ENCODE measurements at regions not wholly inside any gene's neighbourhood (a gene's known extent, or its start where the extent isn't known, plus 50 kb on each side); places are given as distances from the start of the nearest gene placed in this dataset.

GRCh38 chr5:73395256-73395655 lies 53.3 kb downstream of the FOXD1 start:
- DNase-seq = no peak

GRCh38 chr5:73394610-73395009 lies 54.0 kb downstream of the FOXD1 start:
- no peak for DNase-seq

- no peak for DNase-seq
These were observed 54.7 kb downstream of the FOXD1 start for GRCh38 chr5:73393611-73394489.

GRCh38 chr5:73392775-73393174 lies 55.8 kb downstream of the FOXD1 start:
- no peak for DNase-seq

- DNase-seq = no peak
These were observed 57.1 kb downstream of the FOXD1 start for GRCh38 chr5:73391441-73391881.

- no peak for DNase-seq
These were observed 57.6 kb downstream of the FOXD1 start for GRCh38 chr5:73390972-73391371.

- no peak for DNase-seq
These were observed 59.8 kb downstream of the FOXD1 start for GRCh38 chr5:73388740-73389139.

GRCh38 chr5:73388306-73388684 lies 60.3 kb downstream of the FOXD1 start:
- no peak for DNase-seq

- DNase-seq = peak; percentile 10
These were observed 60.8 kb downstream of the FOXD1 start for GRCh38 chr5:73387601-73388305.

GRCh38 chr5:73387149-73387591 lies 61.4 kb downstream of the FOXD1 start:
- no peak for DNase-seq

GRCh38 chr5:73384861-73385260 lies 63.7 kb downstream of the FOXD1 start:
- no peak for DNase-seq

GRCh38 chr5:73382401-73382740 lies 66.2 kb downstream of the FOXD1 start:
- no peak for DNase-seq

GRCh38 chr5:73381590-73382400 lies 66.8 kb downstream of the FOXD1 start:
- peak; percentile 24 for DNase-seq

GRCh38 chr5:73380710-73381589 lies 67.6 kb downstream of the FOXD1 start:
- DNase-seq = no peak

- DNase-seq = no peak
These were observed 68.5 kb downstream of the FOXD1 start for GRCh38 chr5:73380041-73380440.

GRCh38 chr5:73379435-73379834 lies 69.1 kb downstream of the FOXD1 start:
- DNase-seq = no peak

GRCh38 chr5:73378765-73379164 lies 69.8 kb downstream of the FOXD1 start:
- no peak for DNase-seq

- DNase-seq = no peak
These were observed 70.5 kb downstream of the FOXD1 start for GRCh38 chr5:73378070-73378469.

- DNase-seq = no peak
These were observed 71.9 kb downstream of the FOXD1 start for GRCh38 chr5:73376618-73377170.

GRCh38 chr5:73375949-73376348 lies 72.6 kb downstream of the FOXD1 start:
- no peak for DNase-seq

- no peak for DNase-seq
These were observed 73.4 kb downstream of the FOXD1 start for GRCh38 chr5:73375191-73375545.

GRCh38 chr5:73374520-73375190 lies 73.9 kb downstream of the FOXD1 start:
- no peak for DNase-seq

All from stimulated activated CD4-positive, alpha-beta T cell treated with anti-CD3 and anti-CD28 coated beads, Interleukin-15, amount 100 ng/mL, for 24 hours (primary cell).